GM19239 (cell line): ENCODE measurements at regions not wholly inside any gene's neighbourhood (a gene's known extent, or its start where the extent isn't known, plus 50 kb on each side); places are given as distances from the start of the nearest gene placed in this dataset.
"Not testable (repeated sequence)": the region's sequence is repeated elsewhere in the genome, so short reads cannot be mapped to it uniquely, and the experiment has no call there.

Experiments
- DNase-seq: peaks from one replicate; pipeline ENCODE4 v3.0.0; 2011; ENCODE audit warnings: low spot score; ENCODE audit not compliant: insufficient read length
- FAIRE-seq: peaks from 2 replicates; lab custom pipeline; 2011; peaks lifted over from hg19 to GRCh38; lab: Jason Lieb, UNC

GRCh38 chr2:176963568-176964287, 248.9 kb upstream of the HNRNPA3 start:
- no peak for FAIRE-seq
- no peak for DNase-seq

- no peak for FAIRE-seq
Observed at GRCh38 chr2:176967911-176968450, 244.6 kb upstream of the HNRNPA3 start.

GRCh38 chr2:176969642-176970359, 242.8 kb upstream of the HNRNPA3 start:
- no peak for FAIRE-seq

More at GRCh38 chr2:176967911-176968450, 244.6 kb upstream of the HNRNPA3 start:
- DNase-seq, result no peak

GRCh38 chr2:176976736-176977685, 235.6 kb upstream of the HNRNPA3 start:
- FAIRE-seq, result no peak
- DNase-seq, result no peak

More at GRCh38 chr2:176969642-176970359, 242.8 kb upstream of the HNRNPA3 start:
- DNase-seq, result no peak

- DNase-seq (no peak), FAIRE-seq (no peak)
Observed at GRCh38 chr2:176978921-176979320, 233.7 kb upstream of the HNRNPA3 start.

GRCh38 chr2:176979981-176980710, 232.4 kb upstream of the HNRNPA3 start:
- DNase-seq (no peak), FAIRE-seq (peak; percentile 64)

GRCh38 chr2:176984987-176985386, 227.6 kb upstream of the HNRNPA3 start:
- FAIRE-seq (no peak), DNase-seq (no peak)

- DNase-seq (no peak), FAIRE-seq (no peak)
Observed at GRCh38 chr2:176985871-176986270, 226.7 kb upstream of the HNRNPA3 start.

- FAIRE-seq, result no peak
Observed at GRCh38 chr2:176986487-176986886, 226.1 kb upstream of the HNRNPA3 start.

GRCh38 chr2:176991411-176991810, 221.2 kb upstream of the HNRNPA3 start:
- DNase-seq (no peak), FAIRE-seq (no peak)

More at GRCh38 chr2:176986487-176986886, 226.1 kb upstream of the HNRNPA3 start:
- no peak for DNase-seq

- FAIRE-seq, result peak; percentile 95
Observed at GRCh38 chr2:176997074-176997791, 215.4 kb upstream of the HNRNPA3 start.

GRCh38 chr2:176997792-176998169, 214.8 kb upstream of the HNRNPA3 start:
- FAIRE-seq (no peak), DNase-seq (no peak)

More at GRCh38 chr2:176997074-176997791, 215.4 kb upstream of the HNRNPA3 start:
- no peak for DNase-seq

GRCh38 chr2:176999301-176999700, 213.3 kb upstream of the HNRNPA3 start:
- no peak for DNase-seq
- peak; percentile 54 for FAIRE-seq

GRCh38 chr2:177000061-177000714, 212.4 kb upstream of the HNRNPA3 start:
- FAIRE-seq (peak; percentile 75), DNase-seq (no peak)

GRCh38 chr2:177000715-177001072, 211.9 kb upstream of the HNRNPA3 start:
- DNase-seq (no peak), FAIRE-seq (peak; percentile 11)

- DNase-seq, result no peak
- FAIRE-seq, result no peak
Observed at GRCh38 chr2:177001334-177001733, 211.3 kb upstream of the HNRNPA3 start.

GRCh38 chr2:177002983-177003382, 209.6 kb upstream of the HNRNPA3 start:
- no peak for DNase-seq
- no peak for FAIRE-seq

- not testable (repeated sequence) for FAIRE-seq, DNase-seq
Observed at GRCh38 chr2:177007726-177008125, 204.9 kb upstream of the HNRNPA3 start.
